Fibroblast of lung (primary cell): ENCODE measurements at regions not wholly inside any gene's neighbourhood (a gene's known extent, or its start where the extent isn't known, plus 50 kb on each side); places are given as distances from the start of the nearest gene placed in this dataset.

ENCODE experiments used
- DNase-seq, 2 donors: peaks; one replicate each; pipeline versions ENCODE4 v3.0.0 to v3.0.0-alpha.2; 2010; ENCODE audit warnings: low read depth in 2 of 2
- H2AFZ ChIP-seq: 2 replicates; pipeline ENCODE4 v1.5.1; 2012; ENCODE audit warnings: low read length, control low read depth, inconsistent platforms
- H3K27ac ChIP-seq: 2 replicates; pipeline ENCODE4 v1.5.1; 2011; ENCODE audit warnings: low read length, control low read depth; ENCODE audit not compliant: insufficient read depth
- H3K27me3 ChIP-seq: 2 replicates; pipeline ENCODE4 v1.5.1; 2011; ENCODE audit warnings: mild to moderate bottlenecking, low read length; ENCODE audit not compliant: control insufficient read depth, insufficient read depth
- H3K36me3 ChIP-seq: 2 replicates; pipeline ENCODE4 v1.5.1; 2011; ENCODE audit warnings: low read length; ENCODE audit not compliant: control insufficient read depth, insufficient read depth
- H3K4me1 ChIP-seq: 2 replicates; pipeline ENCODE4 v1.5.1; 2011; ENCODE audit warnings: low read length; ENCODE audit not compliant: control insufficient read depth, insufficient read depth; ENCODE audit errors: extremely low read depth
- H3K4me2 ChIP-seq: 2 replicates; pipeline ENCODE4 v1.5.1; 2011; ENCODE audit warnings: low read length, control low read depth; ENCODE audit not compliant: insufficient read depth; ENCODE audit errors: extremely low read depth
- H3K4me3 ChIP-seq, 4 experiments: fragments of 200-600 bp in 1 of 4; sonication (generic) in 1 of 4; replicated peaks in 1 of 4; 2 replicates each; pipeline ENCODE4 v1.5.1; 2011 to 2016; ENCODE audit warnings: low read length in 4 of 4, low read depth in 3 of 4, mild to moderate bottlenecking in 3 of 4, control low read depth in 2 of 4, inconsistent platforms in 1 of 4, mixed read lengths in 1 of 4; ENCODE audit not compliant: insufficient read depth in 1 of 4; ENCODE audit errors: control extremely low read depth in 1 of 4
- H3K79me2 ChIP-seq: 2 replicates; pipeline ENCODE4 v1.5.1; 2012; ENCODE audit warnings: mild to moderate bottlenecking, low read length, inconsistent platforms; ENCODE audit not compliant: control insufficient read depth, insufficient read depth
- H3K9ac ChIP-seq: 2 replicates; pipeline ENCODE4 v1.5.1; 2011; ENCODE audit warnings: mild to moderate bottlenecking, low read length, control low read depth; ENCODE audit not compliant: insufficient read depth
- H3K9me3 ChIP-seq: 2 replicates; pipeline ENCODE4 v1.5.1; 2012; ENCODE audit warnings: low read depth, low read length; ENCODE audit not compliant: control insufficient read depth, insufficient read depth
- H4K20me1 ChIP-seq: 2 replicates; pipeline ENCODE4 v1.5.1; 2011; ENCODE audit warnings: low read length; ENCODE audit not compliant: control insufficient read depth, insufficient read depth; ENCODE audit errors: extremely low read depth
- EZH2 ChIP-seq: IDR thresholded peaks from 2 replicates; pipeline ENCODE4 v1.5.1; 2012; ENCODE audit warnings: low read length, control low read depth, mild to moderate bottlenecking; ENCODE audit errors: missing control alignments
- TF ChIP-seq, protein P1 (sequence below), 2 donors: IDR thresholded peaks in 1 of 2; conservative IDR thresholded peaks in 1 of 2; 1 replicate in 1 of 2; 2 replicates in 1 of 2; pipeline ENCODE4 v1.5.1; 2011 to 2012; ENCODE audit warnings: low read length in 2 of 2, control low read depth in 1 of 2, inconsistent platforms in 1 of 2, low read depth in 1 of 2, mild to moderate bottlenecking in 1 of 2

DNA sequence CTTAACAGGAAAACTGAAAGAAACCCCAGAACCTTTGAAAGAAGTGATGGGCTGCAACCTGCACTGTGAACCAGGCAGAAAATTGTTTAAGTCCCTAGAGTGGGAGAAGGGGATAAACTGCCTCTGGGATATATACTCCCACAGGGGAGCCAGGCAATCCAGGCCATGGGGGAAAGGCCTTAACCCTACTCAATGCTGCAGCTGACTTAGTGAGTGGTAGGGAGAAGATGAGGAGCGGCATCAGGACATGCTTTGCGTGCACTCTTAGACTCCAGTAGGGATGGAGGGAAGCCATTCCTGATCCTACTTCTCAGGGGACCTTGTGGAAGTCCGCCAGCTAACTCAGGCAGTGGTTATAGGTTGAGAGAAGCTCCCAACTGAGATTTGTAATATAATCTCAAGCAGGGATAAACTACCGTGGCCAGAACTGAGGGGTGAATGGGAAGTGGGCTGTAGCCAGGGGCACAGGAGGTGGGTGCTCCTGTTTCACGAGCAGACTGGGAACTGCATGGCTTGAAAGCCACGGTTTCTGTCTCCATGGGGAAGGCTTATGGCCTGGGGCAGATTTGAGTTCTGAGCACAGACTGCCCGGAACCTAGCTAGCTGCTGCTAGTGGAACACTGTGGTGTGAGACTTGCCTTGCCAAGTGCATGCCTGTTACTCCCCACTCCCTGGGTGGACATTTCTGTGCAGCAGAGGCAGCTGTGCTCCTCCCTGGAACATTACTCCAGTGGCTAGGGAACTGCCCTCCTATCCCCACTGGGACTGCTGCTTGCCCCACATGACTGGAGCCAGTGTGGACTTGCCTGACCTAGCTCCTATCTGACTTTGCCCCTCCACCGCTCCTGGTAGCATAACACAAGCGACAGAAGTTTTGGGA is 119.2 kb upstream of the SCAF11 start:
- no peaks in the 10 kb centered on the region for H3K4me1 ChIP-seq
- H3K27ac ChIP-seq = no peak overlapping the region
- no peaks in the 10 kb centered on the region for H3K79me2 ChIP-seq
- H4K20me1 ChIP-seq = no peaks in the 10 kb centered on the region
- no peaks in the 10 kb centered on the region for H3K27me3 ChIP-seq
- H3K9me3 ChIP-seq = no peaks in the 10 kb centered on the region
- H3K36me3 ChIP-seq = no peaks in the 10 kb centered on the region
- no peak overlapping the region for H3K4me2 ChIP-seq
- no peak for TF ChIP-seq EZH2
- TF ChIP-seq, protein P1, sequence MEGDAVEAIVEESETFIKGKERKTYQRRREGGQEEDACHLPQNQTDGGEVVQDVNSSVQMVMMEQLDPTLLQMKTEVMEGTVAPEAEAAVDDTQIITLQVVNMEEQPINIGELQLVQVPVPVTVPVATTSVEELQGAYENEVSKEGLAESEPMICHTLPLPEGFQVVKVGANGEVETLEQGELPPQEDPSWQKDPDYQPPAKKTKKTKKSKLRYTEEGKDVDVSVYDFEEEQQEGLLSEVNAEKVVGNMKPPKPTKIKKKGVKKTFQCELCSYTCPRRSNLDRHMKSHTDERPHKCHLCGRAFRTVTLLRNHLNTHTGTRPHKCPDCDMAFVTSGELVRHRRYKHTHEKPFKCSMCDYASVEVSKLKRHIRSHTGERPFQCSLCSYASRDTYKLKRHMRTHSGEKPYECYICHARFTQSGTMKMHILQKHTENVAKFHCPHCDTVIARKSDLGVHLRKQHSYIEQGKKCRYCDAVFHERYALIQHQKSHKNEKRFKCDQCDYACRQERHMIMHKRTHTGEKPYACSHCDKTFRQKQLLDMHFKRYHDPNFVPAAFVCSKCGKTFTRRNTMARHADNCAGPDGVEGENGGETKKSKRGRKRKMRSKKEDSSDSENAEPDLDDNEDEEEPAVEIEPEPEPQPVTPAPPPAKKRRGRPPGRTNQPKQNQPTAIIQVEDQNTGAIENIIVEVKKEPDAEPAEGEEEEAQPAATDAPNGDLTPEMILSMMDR (conservative IDR thresholded peaks at IDR 0.05 in 1 of 2, IDR thresholded peaks at IDR 0.05 in 1 of 2; ENCODE audit: low read depth in 1 of 2, low read length in 2 of 2) = no peak
- H3K9ac ChIP-seq = no peak overlapping the region
- no peak for DNase-seq
- H3K4me3 ChIP-seq = no peak overlapping the region
- H2AFZ ChIP-seq = no peak overlapping the region

DNA sequence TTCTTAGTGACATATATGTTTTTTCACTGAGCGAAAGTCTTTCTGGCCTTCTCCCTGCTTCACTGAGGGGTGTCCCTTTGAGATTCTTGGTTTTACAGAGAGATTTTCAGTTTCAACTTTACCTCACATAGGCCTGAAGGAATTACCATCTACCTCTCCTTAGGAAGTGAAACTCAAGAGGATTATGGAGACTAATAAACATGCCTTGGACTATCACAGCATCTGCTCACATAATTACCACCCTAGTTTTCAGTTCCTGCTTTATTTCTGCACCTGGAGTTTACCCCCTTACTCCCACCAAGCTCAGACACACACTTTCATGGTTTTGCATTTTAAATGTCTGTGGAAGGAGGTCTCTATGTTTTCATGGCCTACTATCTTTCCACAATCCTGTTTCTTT is 118.3 kb upstream of the SCAF11 start:
- Histone ChIP-seq H3K36me3 (no peaks in the 10 kb centered on the region), H3K9me3 (no peaks in the 10 kb centered on the region), H3K27me3 (no peaks in the 10 kb centered on the region), H3K27ac (no peak overlapping the region), H2AFZ (no peak overlapping the region), H3K4me1 (no peaks in the 10 kb centered on the region), H3K79me2 (no peaks in the 10 kb centered on the region), H3K4me3 (no peak overlapping the region), H3K9ac (no peak overlapping the region), H3K4me2 (no peak overlapping the region), H4K20me1 (no peaks in the 10 kb centered on the region)
- no peak for DNase-seq
- TF ChIP-seq, protein P1 (conservative IDR thresholded peaks at IDR 0.05 in 1 of 2, IDR thresholded peaks at IDR 0.05 in 1 of 2; ENCODE audit: low read depth in 1 of 2, low read length in 2 of 2) = no peak
- no peak for TF ChIP-seq EZH2

DNA sequence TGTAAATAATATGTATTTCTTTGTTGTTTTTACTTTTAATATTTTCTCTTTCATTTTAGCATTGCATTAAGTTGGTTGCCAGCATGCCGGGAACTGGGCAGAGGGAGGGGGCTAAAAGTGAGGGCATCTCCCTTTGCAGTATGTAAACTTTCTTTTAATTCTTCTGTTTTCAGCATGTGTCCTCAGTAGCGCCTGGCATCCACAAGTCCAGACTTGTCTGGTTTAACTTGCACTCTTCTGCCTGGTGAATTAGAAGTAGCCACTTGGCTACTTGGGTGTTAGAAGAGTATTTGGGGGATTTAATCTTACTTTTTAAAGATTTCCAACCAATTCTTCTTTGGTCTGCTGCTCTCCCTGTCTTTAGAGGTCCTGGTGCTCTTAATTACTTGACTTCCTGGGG is 117.2 kb upstream of the SCAF11 start:
- Histone ChIP-seq H3K79me2 (no peaks in the 10 kb centered on the region), H3K4me1 (no peaks in the 10 kb centered on the region), H3K27ac (no peak overlapping the region), H2AFZ (no peak overlapping the region), H3K9ac (no peak overlapping the region), H4K20me1 (no peaks in the 10 kb centered on the region), H3K27me3 (no peaks in the 10 kb centered on the region), H3K4me3 (no peak overlapping the region), H3K4me2 (no peak overlapping the region), H3K36me3 (no peaks in the 10 kb centered on the region), H3K9me3 (no peaks in the 10 kb centered on the region)
- no peak for TF ChIP-seq EZH2
- TF ChIP-seq, protein P1 (conservative IDR thresholded peaks at IDR 0.05 in 1 of 2, IDR thresholded peaks at IDR 0.05 in 1 of 2; ENCODE audit: low read depth in 1 of 2, low read length in 2 of 2) = no peak
- DNase-seq = no peak
